ENCODE measurements at regions not wholly inside any gene's neighbourhood (a gene's known extent, or its start where the extent isn't known, plus 50 kb on each side); places are given as distances from the start of the nearest gene placed in this dataset.
"Not testable (repeated sequence)": the region's sequence is repeated elsewhere in the genome, so short reads cannot be mapped to it uniquely, and the experiment has no call there.

DNA sequence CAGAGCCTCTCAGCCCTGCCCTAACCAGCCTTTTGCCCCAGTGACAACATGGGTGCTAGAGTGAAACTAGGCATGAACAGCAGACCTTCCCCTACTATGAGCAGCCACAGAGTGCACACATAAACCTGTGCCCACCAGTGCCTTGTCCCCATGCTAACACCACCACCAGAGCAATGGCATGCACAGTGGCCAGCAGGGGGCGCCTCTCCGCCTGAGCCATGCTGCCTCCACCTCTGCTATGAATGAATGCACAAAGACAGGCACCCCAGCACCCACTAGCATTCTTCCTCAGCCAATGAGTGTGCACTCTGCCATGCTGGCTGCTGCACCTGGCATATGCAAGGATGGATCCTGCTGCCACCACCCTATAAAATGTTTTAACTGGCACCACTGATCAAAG is 286.9 kb upstream of the FGF16 start:
- no peak for DNase-seq (ENCODE audit: low spot score)

GRCh38 chrX:77162777-77163176 is 284.4 kb upstream of the FGF16 start:
- no peak for DNase-seq (ENCODE audit: low spot score)

- no peak for DNase-seq (ENCODE audit: low spot score)
These were observed 279.2 kb upstream of the FGF16 start for GRCh38 chrX:77167993-77168392.

DNA sequence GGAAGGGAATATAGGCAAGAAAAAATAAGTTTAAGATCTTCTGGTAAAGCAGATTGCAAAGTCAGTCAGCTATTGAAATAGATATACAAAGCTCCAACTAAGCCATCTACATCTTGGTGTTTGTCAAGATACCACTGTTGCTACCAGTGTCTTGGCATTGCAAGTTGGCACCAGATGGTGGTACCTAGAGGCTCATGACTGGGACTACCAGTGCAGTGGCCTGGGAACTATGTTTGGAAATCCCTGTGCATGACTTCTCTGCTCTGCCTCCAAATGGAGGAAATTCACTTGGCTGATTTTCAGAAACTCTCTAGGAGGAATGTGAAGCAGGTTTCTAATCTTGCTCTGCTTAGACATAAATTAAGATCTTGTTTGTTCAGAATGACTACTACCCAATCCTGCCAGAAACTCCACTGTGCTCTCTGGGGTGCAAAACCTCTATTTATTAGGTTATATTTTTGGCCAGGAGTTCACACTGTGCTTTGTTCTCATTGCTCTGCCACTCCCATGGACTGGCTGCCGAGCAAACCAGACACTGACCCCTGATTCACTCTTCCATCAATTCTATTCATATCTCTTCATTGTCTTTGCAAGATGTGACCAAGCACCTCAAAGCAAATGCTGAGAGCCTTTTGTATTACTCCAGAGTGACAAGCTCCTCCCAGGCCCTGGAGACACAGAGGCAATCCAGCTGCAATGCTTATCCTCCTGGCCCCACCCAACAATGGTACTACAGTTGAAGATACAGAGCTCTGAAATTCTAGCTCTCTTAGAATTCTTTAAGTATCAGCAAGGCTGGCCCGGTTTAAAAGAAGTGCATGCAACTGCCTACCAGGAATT is 272.3 kb upstream of the FGF16 start:
- no peak for DNase-seq (ENCODE audit: low spot score)

DNA sequence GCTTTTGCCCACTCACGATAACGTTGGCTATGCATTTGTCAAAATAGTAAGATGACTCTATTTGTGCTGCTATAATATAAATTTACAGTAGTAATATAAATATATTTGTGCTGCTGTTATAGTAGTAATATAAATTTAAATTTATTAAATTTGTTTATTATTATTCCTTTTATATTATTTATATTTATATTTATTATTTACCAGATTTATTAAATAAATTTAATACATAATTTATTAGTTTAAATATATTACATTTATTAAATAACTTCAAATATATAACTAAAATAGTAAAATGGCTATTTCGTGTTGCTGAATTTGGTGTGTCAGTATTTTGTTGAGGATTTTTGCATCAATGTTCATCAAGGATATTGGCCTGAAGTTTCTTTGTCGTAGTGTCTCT is 246.5 kb upstream of the FGF16 start:
- DNase-seq (ENCODE audit: low spot score), result no peak

- no peak for DNase-seq (ENCODE audit: low spot score)
These were observed 224.1 kb upstream of the FGF16 start for GRCh38 chrX:77223046-77223445.

- no peak for DNase-seq (ENCODE audit: low spot score)
These were observed 182.7 kb upstream of the FGF16 start for GRCh38 chrX:77264490-77264889.

GRCh38 chrX:77275392-77275791 is 171.8 kb upstream of the FGF16 start:
- DNase-seq (ENCODE audit: low spot score), result no peak

GRCh38 chrX:77276742-77277141 is 170.4 kb upstream of the FGF16 start:
- no peak for DNase-seq (ENCODE audit: low spot score)

DNA sequence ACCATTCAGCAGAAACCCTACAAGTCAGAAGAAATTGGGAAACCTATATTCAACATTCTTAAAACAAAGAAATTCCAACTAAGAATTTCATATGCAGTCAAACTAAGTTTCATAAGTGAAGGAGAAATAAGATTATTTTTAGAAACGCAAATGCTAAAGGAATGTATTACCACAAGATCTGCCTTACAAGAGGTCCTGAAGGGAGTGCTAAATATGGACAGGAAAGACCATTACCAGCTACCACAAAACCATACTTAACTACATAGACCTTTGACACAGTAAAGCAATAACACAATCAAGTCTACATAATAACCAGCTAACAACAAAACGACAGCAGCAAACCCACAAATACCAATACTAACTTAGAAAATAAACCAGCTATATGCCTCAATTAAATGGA is 169.3 kb upstream of the FGF16 start:
- no peak for DNase-seq (ENCODE audit: low spot score)

- DNase-seq (ENCODE audit: low spot score), result not testable (repeated sequence)
These were observed 167.8 kb upstream of the FGF16 start for GRCh38 chrX:77279373-77279772.

DNA sequence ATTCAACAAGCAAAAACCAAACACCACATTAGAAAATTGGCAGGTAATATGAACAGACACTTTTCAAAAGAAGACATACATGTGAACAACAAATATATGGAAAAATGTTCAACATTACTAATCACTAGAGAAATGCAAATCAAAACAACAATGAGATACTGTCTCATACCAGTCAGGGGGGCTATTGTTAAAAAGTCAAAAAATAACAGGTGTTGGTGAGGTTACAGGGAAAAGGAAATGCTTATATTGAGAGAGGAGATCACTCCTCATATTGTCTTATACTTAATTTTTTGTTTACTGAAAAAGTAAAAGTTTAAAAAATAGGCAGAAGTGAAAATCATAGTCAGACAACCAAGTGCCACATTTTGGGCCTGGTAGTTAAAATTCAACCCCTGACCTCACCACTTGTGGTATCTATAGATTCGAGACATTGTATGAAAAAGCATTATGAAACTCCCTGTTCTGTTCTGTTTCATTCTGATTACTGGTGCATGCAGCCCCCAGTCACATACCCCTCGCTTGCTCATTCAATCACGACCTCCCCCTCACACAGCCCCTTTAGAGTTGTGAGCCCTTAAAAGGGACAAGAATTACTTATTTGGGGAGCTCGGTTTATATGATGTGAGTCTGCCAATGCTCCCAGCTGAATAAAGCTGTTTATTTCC is 153.7 kb upstream of the FGF16 start:
- no peak for DNase-seq (ENCODE audit: low spot score)

DNA sequence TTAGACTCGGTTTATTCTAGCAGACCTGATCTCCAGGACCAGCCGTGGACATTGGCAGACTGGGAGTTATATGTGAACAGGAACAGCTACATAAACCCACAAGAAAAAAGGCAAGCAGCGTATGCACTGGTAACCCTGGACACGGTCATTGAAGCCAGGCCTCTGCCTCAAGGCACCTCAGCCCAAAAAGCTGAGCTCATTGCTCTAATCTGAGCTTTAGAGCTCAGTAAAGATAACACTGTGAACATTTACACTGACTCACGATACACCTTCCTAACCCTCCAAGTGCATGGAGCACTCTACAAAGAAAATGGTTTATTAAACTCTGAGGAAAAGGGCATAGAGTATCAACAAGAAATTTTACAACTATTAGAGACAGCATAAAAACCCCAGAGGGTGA is 148.9 kb upstream of the FGF16 start:
- DNase-seq (ENCODE audit: low spot score), result no peak

- DNase-seq (ENCODE audit: low spot score), result no peak
These were observed 148.4 kb upstream of the FGF16 start for GRCh38 chrX:77298790-77299189.

DNA sequence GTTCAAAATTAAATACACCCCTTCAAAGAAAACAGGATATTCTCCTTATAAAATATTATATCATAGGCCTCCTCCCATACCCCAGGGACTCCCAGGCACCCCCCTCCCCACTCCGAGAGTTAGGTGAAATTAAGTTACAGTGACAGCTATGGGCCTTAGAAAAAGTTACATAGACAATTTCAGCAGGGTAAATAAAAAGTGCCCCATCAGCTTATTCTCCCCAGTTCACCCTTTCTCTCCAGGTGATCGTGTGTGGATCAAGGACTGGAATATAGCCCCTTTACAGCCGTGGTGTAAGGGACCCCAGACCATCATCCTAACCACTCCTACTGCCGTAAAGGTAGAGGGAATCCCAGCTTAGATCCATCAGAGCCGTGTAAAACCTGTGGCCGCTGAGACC is 147.6 kb upstream of the FGF16 start:
- no peak for DNase-seq (ENCODE audit: low spot score)

GRCh38 chrX:77342004-77342403 is 105.2 kb upstream of the FGF16 start:
- DNase-seq (ENCODE audit: low spot score), result no peak

DNA sequence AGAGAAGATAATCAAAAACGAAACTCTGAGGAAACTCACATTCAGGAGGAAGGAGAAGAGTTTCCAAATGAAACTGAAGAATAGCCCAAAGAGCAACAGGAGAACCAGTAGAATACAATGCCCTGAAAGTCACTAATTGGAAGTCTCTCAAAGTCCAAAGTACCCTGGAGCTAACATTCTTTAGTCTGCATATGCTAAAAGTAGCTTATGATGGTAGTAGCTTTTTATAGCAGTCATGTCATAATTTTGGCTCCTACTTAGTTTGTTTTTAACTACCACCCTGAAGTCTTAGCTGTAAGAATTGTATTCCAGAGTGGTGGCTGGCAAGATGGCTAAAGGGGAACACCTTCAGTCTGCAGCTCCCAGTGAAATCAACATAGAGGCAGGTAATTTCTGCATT is 100.3 kb upstream of the FGF16 start:
- DNase-seq (ENCODE audit: low spot score), result no peak

GRCh38 chrX:77347572-77347971 is 99.6 kb upstream of the FGF16 start:
- DNase-seq (ENCODE audit: low spot score), result no peak

GRCh38 chrX:77389891-77390290 is 57.3 kb upstream of the FGF16 start:
- DNase-seq (ENCODE audit: low spot score), result no peak

DNA sequence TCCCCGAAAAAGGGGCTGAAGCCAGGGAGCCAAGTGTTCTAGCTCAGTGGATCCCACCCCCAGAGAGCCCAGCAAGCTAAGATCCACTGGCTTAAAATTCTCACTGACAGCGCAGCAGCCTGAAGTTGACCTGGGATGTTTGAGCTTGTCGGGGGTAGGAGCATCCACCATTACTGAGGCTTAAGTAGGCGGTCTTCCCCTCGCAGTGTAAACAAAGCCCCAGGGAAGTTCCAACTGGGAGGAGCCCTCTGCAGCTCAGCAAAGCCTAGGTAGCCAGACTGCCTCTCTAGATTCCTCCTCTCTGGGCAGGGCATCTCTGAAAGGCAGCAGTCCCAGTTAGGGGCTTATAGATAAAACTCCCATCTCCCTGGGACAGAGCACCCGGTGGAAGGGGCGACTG is 56.8 kb upstream of the FGF16 start:
- not testable (repeated sequence) for DNase-seq (ENCODE audit: low spot score)

DNA sequence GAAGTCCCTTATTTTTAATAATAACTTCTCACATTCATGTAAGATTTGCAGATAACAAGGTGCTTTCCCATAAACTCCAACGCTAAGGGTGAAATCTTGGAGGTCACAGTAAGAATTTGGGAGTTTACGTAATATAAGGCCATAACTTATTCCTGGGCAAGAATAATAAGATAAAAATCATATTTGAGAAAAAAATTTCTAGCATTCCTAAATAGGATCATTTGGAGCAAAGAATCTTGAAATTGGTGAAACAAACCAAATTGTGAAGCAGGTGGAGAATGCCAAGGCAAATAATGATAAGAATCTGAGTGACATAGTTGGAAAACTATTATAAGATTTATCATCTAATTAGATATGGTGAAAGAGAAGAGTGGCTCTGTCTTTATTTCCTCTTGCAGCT is 50.4 kb upstream of the FGF16 start:
- DNase-seq (ENCODE audit: low spot score), result no peak
